K562 (cell line): ENCODE measurements at regions not wholly inside any gene's neighbourhood (a gene's known extent, or its start where the extent isn't known, plus 50 kb on each side); places are given as distances from the start of the nearest gene placed in this dataset.

Source experiments
- ATAC-seq: fragments of 200-7000 bp; cut with Tn5 transposase; 3 replicates; pipeline ENCODE4 v1.9.1; 2020; ENCODE audit warnings: moderate library complexity
- BruUV-seq: library from RNA; stranded (reverse); fragments of 400-500 nt; replicated peaks from 2 replicates; lab custom pipeline; 2021; lab: Mats Ljungman, UMichigan
- CTCF ChIA-PET: fragments of 300-600 bp; formaldehyde crosslinking; extraction: SDS; loops from one replicate; lab custom pipeline; 2021; ENCODE audit warnings: low intra/inter-chr PET ratio; lab: Yijun Ruan, JAX
- POLR2A ChIA-PET: fragments of 300-600, 350-650 bp; sonication (Branson Sonifier 250); formaldehyde crosslinking; extraction: SDS; loops from one replicate; lab custom pipeline; 2021; ENCODE audit warnings: antibody characterized with exemption, inconsistent platforms; lab: Yijun Ruan, JAX
- DNase-seq, 4 experiments: peaks; one replicate each; pipeline versions ENCODE4 v3.0.0 to v3.0.0-alpha.2; 2011 to 2018; ENCODE audit warnings: low spot score in 3 of 4, mixed read lengths in 3 of 4; ENCODE audit errors: extremely low read depth in 1 of 4
- FAIRE-seq: peaks from 2 replicates; lab custom pipeline; 2011; peaks lifted over from hg19 to GRCh38; lab: Jason Lieb, UNC
- H2AFZ ChIP-seq: 2 replicates; pipeline ENCODE4 v1.6.0; 2011; ENCODE audit warnings: low read depth, low read length, control low read depth, inconsistent platforms
- H3K27ac ChIP-seq: fragments of 200-600 bp; 3 replicates; pipeline ENCODE4 v1.8.0; 2011; ENCODE audit warnings: low read depth, mild to moderate bottlenecking, control low read depth, inconsistent platforms, low read length, moderate library complexity, mixed read lengths; ENCODE audit errors: extremely low read depth
- H3K27me3 ChIP-seq, 2 experiments: fragments of 300-600 bp in 1 of 2; 2 replicates in 1 of 2; 3 replicates in 1 of 2; pipeline versions ENCODE4 v1.6.0 to v1.8.0; 2011; ENCODE audit warnings: inconsistent platforms in 2 of 2, low read length in 2 of 2, mild to moderate bottlenecking in 1 of 2, mixed read lengths in 1 of 2, moderate library complexity in 1 of 2; ENCODE audit not compliant: control insufficient read depth in 2 of 2, insufficient read depth in 2 of 2
- H3K36me3 ChIP-seq: fragments of 300-600 bp; 3 replicates; pipeline ENCODE4 v1.8.0; 2011; ENCODE audit warnings: mild to moderate bottlenecking, low read length, inconsistent platforms; ENCODE audit not compliant: control insufficient read depth, insufficient read depth
- H3K4me1 ChIP-seq, 2 experiments: fragments of 200-600 bp in 1 of 2; replicated peaks in 1 of 2; 2 replicates in 1 of 2; 3 replicates in 1 of 2; pipeline versions ENCODE4 v1.5.1 to v1.8.0; 2011; ENCODE audit warnings: inconsistent platforms in 2 of 2, low read length in 2 of 2, mild to moderate bottlenecking in 1 of 2, mixed read lengths in 1 of 2, moderate library complexity in 1 of 2; ENCODE audit not compliant: control insufficient read depth in 2 of 2, insufficient read depth in 2 of 2
- H3K4me2 ChIP-seq: 2 replicates; pipeline ENCODE4 v1.6.1; 2011; ENCODE audit warnings: low read length, control low read depth, inconsistent platforms, mixed read lengths; ENCODE audit not compliant: insufficient read depth
- H3K4me3 ChIP-seq: fragments of 200-600 bp; sonication (generic), shearing (Covaris generic); 2 replicates; pipeline ENCODE4 v1.5.1; 2016; ENCODE audit warnings: control low read depth, inconsistent platforms
- H3K79me2 ChIP-seq: fragments of 200-600 bp; 3 replicates; pipeline ENCODE4 v1.8.0; 2011; ENCODE audit warnings: low read length, inconsistent platforms; ENCODE audit not compliant: control insufficient read depth, insufficient read depth
- H3K9ac ChIP-seq, 2 experiments: 2 replicates each; pipeline versions ENCODE4 v1.6.0 to v1.6.1; 2011; ENCODE audit warnings: low read depth in 2 of 2, low read length in 2 of 2, control low read depth in 1 of 2, inconsistent platforms in 1 of 2, mild to moderate bottlenecking in 1 of 2, mixed read lengths in 1 of 2; ENCODE audit not compliant: insufficient read depth in 1 of 2
- H3K9me1 ChIP-seq: one replicate; pipeline ENCODE4 v1.6.0; 2011; ENCODE audit warnings: inconsistent platforms, mild to moderate bottlenecking, low read length, moderate library complexity; ENCODE audit not compliant: control insufficient read depth, insufficient read depth
- H3K9me3 ChIP-seq: replicated peaks from 2 replicates; pipeline ENCODE4 v1.5.1; 2011; ENCODE audit warnings: low read depth, low read length, inconsistent platforms; ENCODE audit not compliant: control insufficient read depth, insufficient read depth
- H4K20me1 ChIP-seq: replicated peaks from 2 replicates; pipeline ENCODE4 v1.6.1; 2011; ENCODE audit warnings: low read length, inconsistent platforms, mixed read lengths; ENCODE audit not compliant: control insufficient read depth, insufficient read depth
- BRD9 ChIP-seq: fragments of 450-650 bp; IDR thresholded peaks from 2 replicates; pipeline ENCODE4 v1.6.1; 2018; ENCODE audit warnings: low read depth; ENCODE audit not compliant: partially characterized antibody
- CBFA2T2 ChIP-seq: fragments of 450-650 bp; conservative IDR thresholded peaks from 2 replicates; pipeline ENCODE4 v1.6.1; 2017; ENCODE audit warnings: mild to moderate bottlenecking
- GATA2 ChIP-seq: sonication (generic); formaldehyde crosslinking; IDR thresholded peaks from 2 replicates; pipeline ENCODE4 v1.4.0; 2020; ENCODE audit warnings: mild to moderate bottlenecking, missing genetic modification reagents
- RBM39 ChIP-seq: fragments of 200-400 bp; formaldehyde crosslinking; optimal IDR thresholded peaks from 2 replicates; pipeline ENCODE3; 2018; ENCODE audit warnings: low read depth, low read length
- ZBTB7A ChIP-seq: IDR thresholded peaks from 2 replicates; pipeline ENCODE4 v1.6.1; 2011; ENCODE audit warnings: low read depth, mild to moderate bottlenecking, low read length, moderate library complexity, borderline replicate concordance; ENCODE audit not compliant: control insufficient read depth
- ZNF24 ChIP-seq: fragments of 450-650 bp; IDR thresholded peaks from 2 replicates; pipeline ENCODE4 v1.6.1; 2016
- ZNF589 ChIP-seq: fragments of 200-800 bp; sonication (Bioruptor generic); IDR thresholded peaks from 2 replicates; pipeline ENCODE4 v1.6.1; 2016; ENCODE audit warnings: low read depth, missing genetic modification characterization, missing compliant biosample characterization
- WGBS: fragments of 100-300 bp; shearing (Covaris generic); methylation state at CpG from one replicate; pipeline ENCODE4 v1.1.6; 2016; ENCODE audit warnings: low coverage, mixed read lengths; ENCODE audit not compliant: insufficient coverage; ENCODE audit errors: missing lambda C conversion rate; 5-methylcytosine and 5-hydroxymethylcytosine counted together
- in situ Hi-C: fragments of 300-500 bp; cut with MboI; formaldehyde crosslinking; loops from 4 replicates; pipeline ENCODE4 v1.15.0; 2018; ENCODE audit warnings: inconsistent platforms, mixed read lengths
- intact Hi-C: fragments of 100-400 bp; cut with micrococcal nuclease; formaldehyde crosslinking; loops from 2 replicates; pipeline ENCODE4 v1.14.2; 2022
- TF ChIP-seq, protein P1 (sequence below): fragments of 250-450 bp; sonication (Bioruptor Pico); IDR thresholded peaks from 2 replicates; pipeline ENCODE4 v1.8.0; 2022; ENCODE audit warnings: inconsistent platforms, mild to moderate bottlenecking, moderate library complexity, borderline replicate concordance
- TF ChIP-seq, protein P2 (sequence below): sonication (generic); formaldehyde crosslinking; IDR thresholded peaks from 2 replicates; pipeline ENCODE4 v1.8.0; 2022; ENCODE audit warnings: mild to moderate bottlenecking, missing genetic modification reagents
- TF ChIP-seq, protein P3 (sequence below), 2 experiments: fragments of 450-650 bp; IDR thresholded peaks; 2 replicates each; pipeline ENCODE4 v1.6.1; 2016; ENCODE audit warnings: mild to moderate bottlenecking in 2 of 2, borderline replicate concordance in 1 of 2, low read depth in 1 of 2, moderate library complexity in 1 of 2
- TF ChIP-seq, protein P4 (sequence below), 2 experiments: IDR thresholded peaks; 2 replicates each; pipeline ENCODE4 v1.6.1; 2011; ENCODE audit warnings: borderline replicate concordance in 1 of 2, control low read depth in 1 of 2, low read depth in 1 of 2, low read length in 1 of 2, mild to moderate bottlenecking in 1 of 2, mixed read lengths in 1 of 2, moderate library complexity in 1 of 2; ENCODE audit not compliant: insufficient read depth in 1 of 2, insufficient read length in 1 of 2, poor library complexity in 1 of 2, severe bottlenecking in 1 of 2; ENCODE audit errors: extremely low read depth in 1 of 2

DNA sequence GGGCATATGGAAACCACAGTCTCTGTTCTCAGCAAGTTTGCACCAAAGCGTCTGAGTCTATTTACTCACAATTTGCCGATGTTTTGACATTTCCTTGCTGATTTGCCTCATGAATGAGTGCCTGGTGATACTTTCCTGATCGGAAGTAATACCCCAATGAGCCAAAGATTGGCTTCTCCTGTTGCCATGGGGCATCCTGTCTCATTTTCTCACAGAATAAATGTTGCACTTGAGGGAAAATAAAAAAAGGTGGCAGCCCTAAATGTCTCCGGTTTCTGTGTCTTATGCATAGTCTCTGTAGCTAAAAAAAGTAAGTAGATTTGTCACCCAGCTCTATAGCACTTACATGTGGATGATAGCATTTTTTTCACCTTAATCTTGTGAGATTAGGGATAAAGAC lies 73.7 kb upstream of the CADPS start:
- in situ Hi-C loops (no loop called here), intact Hi-C loops (no loop called here)
- Histone ChIP-seq H3K4me1 (no peaks in the 10 kb centered on the region), H4K20me1 (no peaks in the 10 kb centered on the region), H3K9me3 (no peaks in the 10 kb centered on the region), H3K27ac (no peak overlapping the region), H3K4me3 (no peak overlapping the region), H3K79me2 (no peaks in the 10 kb centered on the region), H3K9ac (no peak overlapping the region), H3K4me2 (no peak overlapping the region), H2AFZ (no peak overlapping the region), H3K9me1 (no peaks in the 10 kb centered on the region), H3K27me3 (no peaks in the 10 kb centered on the region), H3K36me3 (no peaks in the 10 kb centered on the region)
- ChIA-PET CTCF (interaction anchor here (0.5 kb wide), 1 partner anchor 273 kb away, joined by 3 read pairs; no protein-coding TSS in a partner anchor), POLR2A (no interaction called here)
- ATAC-seq (no peak), FAIRE-seq (no peak), DNase-seq (no peak)
- BruUV-seq: no TSS peak
- WGBS: 6% methylated on average over 2 of the region's 4 CpGs
- no peak for TF ChIP-seq GATA2
- TF ChIP-seq, protein P1, sequence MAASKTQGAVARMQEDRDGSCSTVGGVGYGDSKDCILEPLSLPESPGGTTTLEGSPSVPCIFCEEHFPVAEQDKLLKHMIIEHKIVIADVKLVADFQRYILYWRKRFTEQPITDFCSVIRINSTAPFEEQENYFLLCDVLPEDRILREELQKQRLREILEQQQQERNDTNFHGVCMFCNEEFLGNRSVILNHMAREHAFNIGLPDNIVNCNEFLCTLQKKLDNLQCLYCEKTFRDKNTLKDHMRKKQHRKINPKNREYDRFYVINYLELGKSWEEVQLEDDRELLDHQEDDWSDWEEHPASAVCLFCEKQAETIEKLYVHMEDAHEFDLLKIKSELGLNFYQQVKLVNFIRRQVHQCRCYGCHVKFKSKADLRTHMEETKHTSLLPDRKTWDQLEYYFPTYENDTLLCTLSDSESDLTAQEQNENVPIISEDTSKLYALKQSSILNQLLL (CRISPR knock-in tag): no peak
- no peak for TF ChIP-seq ZBTB7A
- TF ChIP-seq, protein P2, sequence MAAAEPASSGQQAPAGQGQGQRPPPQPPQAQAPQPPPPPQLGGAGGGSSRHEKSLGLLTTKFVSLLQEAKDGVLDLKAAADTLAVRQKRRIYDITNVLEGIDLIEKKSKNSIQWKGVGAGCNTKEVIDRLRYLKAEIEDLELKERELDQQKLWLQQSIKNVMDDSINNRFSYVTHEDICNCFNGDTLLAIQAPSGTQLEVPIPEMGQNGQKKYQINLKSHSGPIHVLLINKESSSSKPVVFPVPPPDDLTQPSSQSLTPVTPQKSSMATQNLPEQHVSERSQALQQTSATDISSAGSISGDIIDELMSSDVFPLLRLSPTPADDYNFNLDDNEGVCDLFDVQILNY (CRISPR knock-in tag): no peak
- no peak for TF ChIP-seq CBFA2T2
- no peak for TF ChIP-seq RBM39
- no peak for TF ChIP-seq ZNF589
- TF ChIP-seq, protein P3, sequence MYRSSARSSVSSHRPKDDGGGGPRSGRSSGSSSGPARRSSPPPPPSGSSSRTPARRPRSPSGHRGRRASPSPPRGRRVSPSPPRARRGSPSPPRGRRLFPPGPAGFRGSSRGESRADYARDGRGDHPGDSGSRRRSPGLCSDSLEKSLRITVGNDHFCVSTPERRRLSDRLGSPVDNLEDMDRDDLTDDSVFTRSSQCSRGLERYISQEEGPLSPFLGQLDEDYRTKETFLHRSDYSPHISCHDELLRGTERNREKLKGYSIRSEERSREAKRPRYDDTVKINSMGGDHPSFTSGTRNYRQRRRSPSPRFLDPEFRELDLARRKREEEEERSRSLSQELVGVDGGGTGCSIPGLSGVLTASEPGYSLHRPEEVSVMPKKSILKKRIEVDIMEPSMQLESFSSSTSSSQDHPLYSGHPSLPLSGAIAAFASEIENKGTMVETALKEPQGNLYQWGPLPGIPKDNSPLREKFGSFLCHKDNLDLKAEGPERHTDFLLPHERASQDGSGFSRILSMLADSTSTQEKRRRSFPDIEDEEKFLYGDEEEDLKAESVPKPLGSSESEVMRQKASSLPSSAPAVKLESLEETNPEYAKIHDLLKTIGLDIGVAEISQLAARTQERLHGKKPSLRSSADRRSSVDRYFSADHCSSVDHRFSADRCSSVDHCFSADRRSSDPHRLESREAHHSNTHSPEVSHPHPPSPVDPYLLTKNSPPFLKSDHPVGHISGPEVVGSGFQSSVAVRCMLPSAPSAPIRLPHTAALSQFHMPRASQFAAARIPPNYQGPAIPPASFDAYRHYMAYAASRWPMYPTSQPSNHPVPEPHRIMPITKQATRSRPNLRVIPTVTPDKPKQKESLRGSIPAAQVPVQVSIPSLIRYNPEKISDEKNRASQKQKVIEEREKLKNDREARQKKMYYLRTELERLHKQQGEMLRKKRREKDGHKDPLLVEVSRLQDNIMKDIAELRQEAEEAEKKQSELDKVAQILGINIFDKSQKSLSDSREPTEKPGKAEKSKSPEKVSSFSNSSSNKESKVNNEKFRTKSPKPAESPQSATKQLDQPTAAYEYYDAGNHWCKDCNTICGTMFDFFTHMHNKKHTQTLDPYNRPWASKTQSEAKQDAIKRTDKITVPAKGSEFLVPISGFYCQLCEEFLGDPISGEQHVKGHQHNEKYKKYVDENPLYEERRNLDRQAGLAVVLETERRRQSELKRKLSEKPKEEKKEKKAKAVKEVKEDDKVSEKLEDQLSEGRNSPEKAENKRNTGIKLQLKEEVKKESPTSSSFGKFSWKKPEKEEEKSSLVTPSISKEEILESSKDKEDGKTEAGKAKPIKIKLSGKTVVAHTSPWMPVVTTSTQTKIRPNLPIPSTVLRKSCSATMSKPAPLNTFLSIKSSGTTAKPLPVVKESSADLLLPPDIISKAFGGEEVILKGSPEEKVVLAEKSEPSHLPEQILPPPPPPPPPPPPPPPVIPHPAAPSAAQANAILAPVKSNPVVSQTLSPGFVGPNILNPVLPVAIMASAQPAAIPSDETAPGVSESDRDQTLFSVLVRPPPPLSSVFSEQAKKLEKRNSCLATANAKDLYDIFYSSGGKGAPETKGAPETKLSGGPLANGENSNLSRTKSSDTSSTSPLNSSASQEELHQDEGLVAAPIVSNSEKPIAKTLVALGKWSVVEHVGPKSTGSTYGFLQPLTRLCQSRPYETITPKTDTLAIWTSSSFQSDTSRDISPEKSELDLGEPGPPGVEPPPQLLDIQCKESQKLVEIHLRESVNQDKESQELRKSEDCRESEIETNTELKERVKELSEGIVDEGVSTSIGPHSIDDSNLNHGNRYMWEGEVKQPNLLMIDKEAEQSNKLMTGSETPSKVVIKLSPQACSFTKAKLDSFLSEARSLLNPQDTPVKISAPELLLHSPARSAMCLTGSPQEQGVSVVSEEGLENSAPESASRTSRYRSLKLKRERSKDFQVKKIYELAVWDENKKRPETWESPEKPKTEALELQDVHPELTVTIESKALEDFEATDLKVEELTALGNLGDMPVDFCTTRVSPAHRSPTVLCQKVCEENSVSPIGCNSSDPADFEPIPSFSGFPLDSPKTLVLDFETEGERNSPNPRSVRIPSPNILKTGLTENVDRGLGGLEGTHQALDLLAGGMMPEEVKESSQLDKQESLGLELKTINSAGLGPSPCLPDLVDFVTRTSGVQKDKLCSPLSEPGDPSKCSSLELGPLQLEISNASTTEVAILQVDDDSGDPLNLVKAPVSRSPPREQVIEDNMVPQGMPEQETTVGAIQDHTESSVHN (IDR thresholded peaks at IDR 0.05; ENCODE audit: borderline replicate concordance in 1 of 2, low read depth in 1 of 2): no peak
- TF ChIP-seq ZNF24: no peak
- TF ChIP-seq, protein P4, sequence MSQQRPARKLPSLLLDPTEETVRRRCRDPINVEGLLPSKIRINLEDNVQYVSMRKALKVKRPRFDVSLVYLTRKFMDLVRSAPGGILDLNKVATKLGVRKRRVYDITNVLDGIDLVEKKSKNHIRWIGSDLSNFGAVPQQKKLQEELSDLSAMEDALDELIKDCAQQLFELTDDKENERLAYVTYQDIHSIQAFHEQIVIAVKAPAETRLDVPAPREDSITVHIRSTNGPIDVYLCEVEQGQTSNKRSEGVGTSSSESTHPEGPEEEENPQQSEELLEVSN (IDR thresholded peaks at IDR 0.05; ENCODE audit: borderline replicate concordance in 1 of 2, extremely low read depth in 1 of 2, insufficient read depth in 1 of 2, insufficient read length in 1 of 2, low read depth in 1 of 2, low read length in 1 of 2, poor library complexity in 1 of 2, severe bottlenecking in 1 of 2): no peak
- no peak for TF ChIP-seq BRD9
